ENCODE measurements at regions not wholly inside any gene's neighbourhood (a gene's known extent, or its start where the extent isn't known, plus 50 kb on each side); places are given as distances from the start of the nearest gene placed in this dataset.

DNA sequence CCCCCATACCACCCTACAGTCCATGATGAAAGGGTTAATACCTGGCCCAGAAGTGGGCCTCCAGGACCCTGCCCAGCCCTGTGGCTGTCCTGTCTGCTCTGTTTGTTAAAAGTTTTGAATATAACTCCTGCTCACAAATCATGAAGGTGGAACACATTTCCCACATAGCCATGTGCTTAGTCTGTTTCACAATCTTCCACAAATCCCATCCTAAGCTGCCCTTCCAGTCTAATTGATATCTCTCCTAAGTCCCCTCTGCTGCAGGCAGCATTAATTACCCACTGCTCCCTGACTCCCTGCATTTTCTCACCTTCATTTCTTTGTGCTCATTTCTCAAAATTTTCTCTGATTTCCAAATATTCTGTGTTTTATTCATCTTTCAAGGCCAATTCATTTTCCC lies 142.6 kb downstream of the AASDH start:
- Histone ChIP-seq H2BK15ac (ENCODE audit: low read depth, low read length) (no peak overlapping the region), H3K23ac (ENCODE audit: insufficient read length, low read depth, low read length) (no peak overlapping the region), H3K18ac (ENCODE audit: insufficient read length, low read depth, low read length) (no peak overlapping the region), H3K4ac (ENCODE audit: low read depth, low read length) (no peak overlapping the region), H3K9ac (ENCODE audit: extremely low read depth, insufficient read length, low read length) (no peak overlapping the region), H3K56ac (ENCODE audit: insufficient read length, low read depth, low read length) (no peak overlapping the region), H2AFZ (ENCODE audit: low read length) (no peak overlapping the region), H4K8ac (replicated peaks; ENCODE audit: insufficient read length, low read depth, low read length) (no peak overlapping the region), H3T11ph (ENCODE audit: low read length) (no peak overlapping the region), H2AK5ac (ENCODE audit: insufficient read length, low read length) (no peak overlapping the region), H3K27ac (ENCODE audit: insufficient read length, low read depth, low read length) (no peak overlapping the region), H2BK12ac (ENCODE audit: insufficient read length, low read depth, low read length) (no peak overlapping the region), H4K5ac (ENCODE audit: insufficient read length, low read depth, low read length) (no peak overlapping the region), H3K79me1 (ENCODE audit: insufficient read depth, low read depth, low read length, poor library complexity, severe bottlenecking) (no peaks in the 10 kb centered on the region), H3K9me3 (ENCODE audit: control insufficient read depth, low read depth, low read length) (no peaks in the 10 kb centered on the region), H3K14ac (ENCODE audit: insufficient read depth, low read length) (no peak overlapping the region), H3K79me2 (ENCODE audit: insufficient read depth, low read length) (no peaks in the 10 kb centered on the region), H2BK20ac (ENCODE audit: low read depth, low read length, poor library complexity, severe bottlenecking) (no peak overlapping the region), H3K4me1 (ENCODE audit: insufficient read depth, low read length) (peaks cover 12% of the 10 kb centered on the region; the same call in 1 of the 2 replicates), H3K23me2 (ENCODE audit: insufficient read length, low read depth, low read length, poor library complexity, severe bottlenecking) (no peaks in the 10 kb centered on the region), H2BK120ac (ENCODE audit: low read depth, low read length, poor library complexity, severe bottlenecking) (no peak overlapping the region), H4K91ac (ENCODE audit: insufficient read length, low read depth, low read length) (no peak overlapping the region), H3K27me3 (ENCODE audit: insufficient read depth, low read length) (no peaks in the 10 kb centered on the region), H2BK5ac (ENCODE audit: insufficient read length, low read length) (no peak overlapping the region), H4K20me1 (ENCODE audit: control insufficient read depth, insufficient read depth, insufficient read length) (no peaks in the 10 kb centered on the region), H3K4me2 (ENCODE audit: insufficient read depth, insufficient read length, low read length) (no peak overlapping the region)
- Mint-ChIP-seq H3K27ac (peak overlapping the region in 2 of 3 experiments; percentile 35 to 44; a peak in 2 of 7 replicates), H3K27me3 (ENCODE audit: low read depth) (no peaks in the 10 kb centered on the region), H3K9me3 (no peaks in the 10 kb centered on the region), H3K4me1 (peaks cover 17 to 21% of the 10 kb centered on the region in 2 experiments), H3K36me3 (ENCODE audit: insufficient read depth in 1 of 3, low read depth in 3 of 3) (no peaks in the 10 kb centered on the region), H3K4me3 (no peak overlapping the region)
- DNase-seq, result no peak
- TF ChIP-seq, protein P1, sequence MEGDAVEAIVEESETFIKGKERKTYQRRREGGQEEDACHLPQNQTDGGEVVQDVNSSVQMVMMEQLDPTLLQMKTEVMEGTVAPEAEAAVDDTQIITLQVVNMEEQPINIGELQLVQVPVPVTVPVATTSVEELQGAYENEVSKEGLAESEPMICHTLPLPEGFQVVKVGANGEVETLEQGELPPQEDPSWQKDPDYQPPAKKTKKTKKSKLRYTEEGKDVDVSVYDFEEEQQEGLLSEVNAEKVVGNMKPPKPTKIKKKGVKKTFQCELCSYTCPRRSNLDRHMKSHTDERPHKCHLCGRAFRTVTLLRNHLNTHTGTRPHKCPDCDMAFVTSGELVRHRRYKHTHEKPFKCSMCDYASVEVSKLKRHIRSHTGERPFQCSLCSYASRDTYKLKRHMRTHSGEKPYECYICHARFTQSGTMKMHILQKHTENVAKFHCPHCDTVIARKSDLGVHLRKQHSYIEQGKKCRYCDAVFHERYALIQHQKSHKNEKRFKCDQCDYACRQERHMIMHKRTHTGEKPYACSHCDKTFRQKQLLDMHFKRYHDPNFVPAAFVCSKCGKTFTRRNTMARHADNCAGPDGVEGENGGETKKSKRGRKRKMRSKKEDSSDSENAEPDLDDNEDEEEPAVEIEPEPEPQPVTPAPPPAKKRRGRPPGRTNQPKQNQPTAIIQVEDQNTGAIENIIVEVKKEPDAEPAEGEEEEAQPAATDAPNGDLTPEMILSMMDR (conservative IDR thresholded peaks at IDR 0.05), result no peak

Data from H9 (cell line).